Neural cell (in vitro differentiated cells): ENCODE measurements at regions not wholly inside any gene's neighbourhood (a gene's known extent, or its start where the extent isn't known, plus 50 kb on each side); places are given as distances from the start of the nearest gene placed in this dataset.

Source experiments
- H2AFZ ChIP-seq: fragments of 200-600, 300-800 bp; sonication (generic), shearing (Covaris generic); 2 replicates; pipeline ENCODE4 v1.6.0; 2014; ENCODE audit warnings: low read depth, mild to moderate bottlenecking, antibody characterized with exemption, low read length, moderate library complexity
- H3F3A ChIP-seq: fragments of 200-600 bp; shearing (Covaris generic); 2 replicates; pipeline ENCODE4 v1.6.1; 2016; ENCODE audit warnings: mild to moderate bottlenecking, moderate library complexity, mixed read lengths, antibody characterized with exemption, low read length; ENCODE audit not compliant: insufficient read depth, poor library complexity, severe bottlenecking
- H3K27ac ChIP-seq: fragments of 200-600, 300-800 bp; sonication (generic), shearing (Covaris generic); 2 replicates; pipeline ENCODE4 v1.5.1; 2014; ENCODE audit warnings: mild to moderate bottlenecking, low read length, moderate library complexity
- H3K27me3 ChIP-seq: fragments of 300-800, 200-600 bp; sonication (generic), shearing (Covaris generic); 2 replicates; pipeline ENCODE4 v1.6.0; 2014; ENCODE audit warnings: mild to moderate bottlenecking, low read depth, low read length, moderate library complexity; ENCODE audit not compliant: insufficient read depth
- H3K36me3 ChIP-seq: fragments of 300-800, 200-600 bp; sonication (generic), shearing (Covaris generic); 2 replicates; pipeline ENCODE4 v1.5.1; 2014; ENCODE audit warnings: mild to moderate bottlenecking, antibody characterized with exemption, low read length, moderate library complexity; ENCODE audit not compliant: insufficient read depth
- H3K4me2 ChIP-seq: fragments of 300-800, 200-600 bp; sonication (generic), shearing (Covaris generic); 2 replicates; pipeline ENCODE4 v1.6.0; 2014; ENCODE audit warnings: mild to moderate bottlenecking, low read length
- H3K4me3 ChIP-seq: fragments of 300-800, 200-600 bp; sonication (generic), shearing (Covaris generic); 2 replicates; pipeline ENCODE4 v1.5.1; 2014; ENCODE audit warnings: mild to moderate bottlenecking, low read length, moderate library complexity
- H3K79me2 ChIP-seq: fragments of 200-600 bp; shearing (Covaris generic); replicated peaks from 2 replicates; pipeline ENCODE4 v1.6.0; 2014; ENCODE audit warnings: mild to moderate bottlenecking, low read length, moderate library complexity; ENCODE audit not compliant: insufficient read depth
- H3K9ac ChIP-seq: fragments of 300-800, 200-600 bp; sonication (generic), shearing (Covaris generic); 2 replicates; pipeline ENCODE4 v1.6.1; 2016; ENCODE audit warnings: mild to moderate bottlenecking, low read length, mixed read lengths
- H3K9me2 ChIP-seq: fragments of 200-600 bp; shearing (Covaris generic); 2 replicates; pipeline ENCODE4 v1.6.1; 2016; ENCODE audit warnings: mild to moderate bottlenecking, low read length, mixed read lengths; ENCODE audit not compliant: insufficient read depth
- H3K9me3 ChIP-seq: fragments of 200-600, 300-800 bp; sonication (generic), shearing (Covaris generic); 2 replicates; pipeline ENCODE4 v1.6.1; 2016; ENCODE audit warnings: mild to moderate bottlenecking, mixed run types, low read length, moderate library complexity, mixed read lengths
- H4K20me1 ChIP-seq: fragments of 200-600 bp; shearing (Covaris generic); 2 replicates; pipeline ENCODE4 v1.6.1; 2016; ENCODE audit warnings: mild to moderate bottlenecking, mixed run types; ENCODE audit not compliant: insufficient read depth
- EP300 ChIP-seq: fragments of 450-650 bp; conservative IDR thresholded peaks from 2 replicates; pipeline ENCODE4 v1.6.1; 2014; ENCODE audit warnings: antibody characterized with exemption, mild to moderate bottlenecking, moderate library complexity; ENCODE audit not compliant: poor library complexity, severe bottlenecking
- EZH2 ChIP-seq: fragments of 200-600, 300-800 bp; shearing (Covaris generic), sonication (generic); IDR thresholded peaks from 2 replicates; pipeline ENCODE4 v1.6.1; 2014; ENCODE audit warnings: antibody characterized with exemption, low read length, borderline replicate concordance, mild to moderate bottlenecking; ENCODE audit not compliant: insufficient read depth, poor library complexity, severe bottlenecking
- MXI1 ChIP-seq: fragments of 450-650 bp; conservative IDR thresholded peaks from 2 replicates; pipeline ENCODE4 v1.6.1; 2014; ENCODE audit warnings: antibody characterized with exemption, mild to moderate bottlenecking; ENCODE audit not compliant: poor library complexity, severe bottlenecking
- POLR2AphosphoS5 ChIP-seq: IDR thresholded peaks from 2 replicates; pipeline ENCODE4 v1.6.1; 2012
- RAD21 ChIP-seq: fragments of 450-650 bp; conservative IDR thresholded peaks from 2 replicates; pipeline ENCODE4 v1.6.1; 2014; ENCODE audit warnings: antibody characterized with exemption, mild to moderate bottlenecking, moderate library complexity
- SMC3 ChIP-seq: fragments of 450-650 bp; conservative IDR thresholded peaks from 2 replicates; pipeline ENCODE4 v1.6.1; 2014; ENCODE audit warnings: antibody characterized with exemption, mild to moderate bottlenecking, moderate library complexity; ENCODE audit not compliant: poor library complexity
- TAF1 ChIP-seq: IDR thresholded peaks from 2 replicates; pipeline ENCODE4 v1.6.1; 2012; ENCODE audit warnings: low read depth
- TF ChIP-seq, protein P1 (sequence below): IDR thresholded peaks from 2 replicates; pipeline ENCODE4 v1.6.1; 2012; ENCODE audit warnings: borderline replicate concordance
- TF ChIP-seq, protein P2 (sequence below): fragments of 450-650 bp; IDR thresholded peaks from 2 replicates; pipeline ENCODE4 v1.5.1; 2014; ENCODE audit warnings: antibody characterized with exemption, mild to moderate bottlenecking, moderate library complexity; ENCODE audit not compliant: poor library complexity, severe bottlenecking

DNA sequence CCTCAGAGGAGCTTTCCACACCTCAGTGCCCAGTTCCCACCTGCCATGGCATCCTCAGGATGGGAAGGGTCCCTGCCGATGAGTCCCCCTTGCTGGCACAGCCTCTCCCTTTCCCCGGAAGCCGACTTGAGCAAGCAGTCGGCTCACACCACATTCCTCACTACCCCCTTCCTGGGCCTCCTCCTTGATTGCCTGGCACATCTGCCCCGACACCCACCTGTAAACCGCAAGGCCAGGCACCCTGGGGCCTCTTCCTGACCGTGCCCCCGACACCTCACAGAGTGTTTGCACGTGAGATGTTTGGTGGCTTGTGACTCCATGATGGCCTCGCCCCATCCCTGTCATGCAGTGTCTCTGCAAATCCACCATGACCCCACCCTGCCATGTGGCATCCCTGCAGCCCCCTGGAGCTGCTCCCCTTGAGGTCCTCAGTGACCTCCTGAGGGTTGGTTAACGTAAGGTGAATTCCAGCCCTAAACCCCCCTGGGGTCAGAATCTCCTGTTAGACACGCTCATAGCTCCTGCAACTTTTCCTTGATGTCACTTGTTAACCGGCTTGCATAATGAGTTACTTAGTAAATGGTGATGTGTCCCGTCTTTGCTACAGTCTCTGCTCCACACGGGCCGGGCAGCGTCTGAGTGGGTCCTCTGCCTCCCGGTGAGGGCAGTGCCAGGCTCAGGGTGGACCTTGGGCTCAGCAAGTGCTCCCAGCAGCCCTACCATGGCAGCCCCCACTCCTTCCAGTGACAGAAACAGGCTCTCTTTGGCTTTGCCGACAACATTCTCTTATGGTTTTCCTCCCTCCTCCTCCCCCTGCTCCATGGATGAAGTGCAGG is 115.9 kb upstream of the FRMD1 start:
- no peaks in the 10 kb centered on the region for H3K79me2 ChIP-seq
- TF ChIP-seq MXI1: no peak
- no peak for TF ChIP-seq EZH2
- TF ChIP-seq, protein P1, sequence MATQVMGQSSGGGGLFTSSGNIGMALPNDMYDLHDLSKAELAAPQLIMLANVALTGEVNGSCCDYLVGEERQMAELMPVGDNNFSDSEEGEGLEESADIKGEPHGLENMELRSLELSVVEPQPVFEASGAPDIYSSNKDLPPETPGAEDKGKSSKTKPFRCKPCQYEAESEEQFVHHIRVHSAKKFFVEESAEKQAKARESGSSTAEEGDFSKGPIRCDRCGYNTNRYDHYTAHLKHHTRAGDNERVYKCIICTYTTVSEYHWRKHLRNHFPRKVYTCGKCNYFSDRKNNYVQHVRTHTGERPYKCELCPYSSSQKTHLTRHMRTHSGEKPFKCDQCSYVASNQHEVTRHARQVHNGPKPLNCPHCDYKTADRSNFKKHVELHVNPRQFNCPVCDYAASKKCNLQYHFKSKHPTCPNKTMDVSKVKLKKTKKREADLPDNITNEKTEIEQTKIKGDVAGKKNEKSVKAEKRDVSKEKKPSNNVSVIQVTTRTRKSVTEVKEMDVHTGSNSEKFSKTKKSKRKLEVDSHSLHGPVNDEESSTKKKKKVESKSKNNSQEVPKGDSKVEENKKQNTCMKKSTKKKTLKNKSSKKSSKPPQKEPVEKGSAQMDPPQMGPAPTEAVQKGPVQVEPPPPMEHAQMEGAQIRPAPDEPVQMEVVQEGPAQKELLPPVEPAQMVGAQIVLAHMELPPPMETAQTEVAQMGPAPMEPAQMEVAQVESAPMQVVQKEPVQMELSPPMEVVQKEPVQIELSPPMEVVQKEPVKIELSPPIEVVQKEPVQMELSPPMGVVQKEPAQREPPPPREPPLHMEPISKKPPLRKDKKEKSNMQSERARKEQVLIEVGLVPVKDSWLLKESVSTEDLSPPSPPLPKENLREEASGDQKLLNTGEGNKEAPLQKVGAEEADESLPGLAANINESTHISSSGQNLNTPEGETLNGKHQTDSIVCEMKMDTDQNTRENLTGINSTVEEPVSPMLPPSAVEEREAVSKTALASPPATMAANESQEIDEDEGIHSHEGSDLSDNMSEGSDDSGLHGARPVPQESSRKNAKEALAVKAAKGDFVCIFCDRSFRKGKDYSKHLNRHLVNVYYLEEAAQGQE: no peak
- TF ChIP-seq SMC3: no peak
- TF ChIP-seq POLR2AphosphoS5: no peak
- TF ChIP-seq, protein P2, sequence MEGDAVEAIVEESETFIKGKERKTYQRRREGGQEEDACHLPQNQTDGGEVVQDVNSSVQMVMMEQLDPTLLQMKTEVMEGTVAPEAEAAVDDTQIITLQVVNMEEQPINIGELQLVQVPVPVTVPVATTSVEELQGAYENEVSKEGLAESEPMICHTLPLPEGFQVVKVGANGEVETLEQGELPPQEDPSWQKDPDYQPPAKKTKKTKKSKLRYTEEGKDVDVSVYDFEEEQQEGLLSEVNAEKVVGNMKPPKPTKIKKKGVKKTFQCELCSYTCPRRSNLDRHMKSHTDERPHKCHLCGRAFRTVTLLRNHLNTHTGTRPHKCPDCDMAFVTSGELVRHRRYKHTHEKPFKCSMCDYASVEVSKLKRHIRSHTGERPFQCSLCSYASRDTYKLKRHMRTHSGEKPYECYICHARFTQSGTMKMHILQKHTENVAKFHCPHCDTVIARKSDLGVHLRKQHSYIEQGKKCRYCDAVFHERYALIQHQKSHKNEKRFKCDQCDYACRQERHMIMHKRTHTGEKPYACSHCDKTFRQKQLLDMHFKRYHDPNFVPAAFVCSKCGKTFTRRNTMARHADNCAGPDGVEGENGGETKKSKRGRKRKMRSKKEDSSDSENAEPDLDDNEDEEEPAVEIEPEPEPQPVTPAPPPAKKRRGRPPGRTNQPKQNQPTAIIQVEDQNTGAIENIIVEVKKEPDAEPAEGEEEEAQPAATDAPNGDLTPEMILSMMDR: no peak
- no peak for TF ChIP-seq TAF1
- TF ChIP-seq EP300: no peak
- no peak for TF ChIP-seq RAD21
- H3K27ac ChIP-seq: no peak overlapping the region
- H3F3A ChIP-seq: no peaks in the 10 kb centered on the region
- H3K4me3 ChIP-seq: no peak overlapping the region
- H3K9me2 ChIP-seq: no peaks in the 10 kb centered on the region
- H4K20me1 ChIP-seq: no peaks in the 10 kb centered on the region
- H3K36me3 ChIP-seq: no peaks in the 10 kb centered on the region
- H3K27me3 ChIP-seq: no peaks in the 10 kb centered on the region
- H3K4me2 ChIP-seq: no peak overlapping the region
- H3K9me3 ChIP-seq: no peaks in the 10 kb centered on the region
- H2AFZ ChIP-seq: no peak overlapping the region
- H3K9ac ChIP-seq: no peak overlapping the region

DNA sequence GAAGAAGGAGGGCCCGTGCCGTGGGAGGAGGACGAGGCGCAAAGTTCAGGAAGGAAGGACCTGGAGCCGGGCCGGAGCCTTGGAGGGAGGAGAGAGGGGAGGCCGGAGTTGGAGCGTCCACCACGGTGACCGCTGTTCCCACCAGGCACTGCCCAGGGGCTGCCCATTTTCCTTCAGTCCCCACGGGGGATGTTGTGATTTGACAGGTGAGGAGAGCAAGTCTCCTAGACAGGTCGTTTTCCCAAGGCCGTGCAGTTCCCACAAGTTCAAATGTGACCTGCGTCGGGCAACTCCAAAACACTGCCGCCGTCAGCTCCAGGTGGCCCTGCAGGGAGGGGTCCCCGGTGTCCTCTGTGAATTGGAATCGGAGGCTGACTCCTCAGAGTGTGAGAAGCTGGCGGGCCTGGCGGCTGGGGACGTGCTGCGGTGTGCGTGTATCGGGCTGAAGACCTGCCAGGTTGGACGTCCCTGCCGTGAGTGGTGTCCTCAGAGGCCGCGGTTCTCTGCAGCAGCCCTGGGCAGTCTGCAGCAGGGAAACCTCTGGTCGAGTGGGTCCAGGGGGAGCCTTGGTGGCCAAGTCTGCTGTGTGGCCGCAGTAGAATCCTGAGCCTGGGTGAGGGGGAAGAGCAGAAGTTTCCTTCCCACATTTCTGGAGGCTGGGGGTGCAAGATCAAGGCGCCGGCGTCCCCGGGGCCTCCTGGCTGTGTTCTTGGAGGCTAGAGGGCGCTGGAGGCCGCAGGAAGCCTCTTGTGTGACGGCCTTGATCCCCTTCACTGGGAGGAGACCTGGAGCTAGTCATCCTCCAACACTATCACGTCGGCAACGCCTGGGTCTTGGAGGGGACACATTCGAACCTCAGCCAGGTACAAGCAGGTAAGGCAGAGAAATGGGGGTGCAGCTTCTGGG is 115.1 kb upstream of the FRMD1 start:
- TF ChIP-seq EZH2 (no peak), POLR2AphosphoS5 (no peak), TAF1 (no peak), SMC3 (no peak), EP300 (no peak), RAD21 (no peak), MXI1 (no peak)
- TF ChIP-seq, protein P1: no peak
- TF ChIP-seq, protein P2: no peak
- Histone ChIP-seq H3K9ac (no peak overlapping the region), H3K4me3 (no peak overlapping the region), H2AFZ (no peak overlapping the region), H3K27me3 (no peaks in the 10 kb centered on the region), H4K20me1 (no peaks in the 10 kb centered on the region), H3K79me2 (no peaks in the 10 kb centered on the region), H3K9me3 (no peaks in the 10 kb centered on the region), H3K4me2 (no peak overlapping the region), H3F3A (no peaks in the 10 kb centered on the region), H3K36me3 (no peaks in the 10 kb centered on the region), H3K27ac (no peak overlapping the region), H3K9me2 (no peaks in the 10 kb centered on the region)
